Body of pancreas (tissue), 4 donors: ENCODE measurements at regions not wholly inside any gene's neighbourhood (a gene's known extent, or its start where the extent isn't known, plus 50 kb on each side); places are given as distances from the start of the nearest gene placed in this dataset.
"Not testable (repeated sequence)": the region's sequence is repeated elsewhere in the genome, so short reads cannot be mapped to it uniquely, and the experiment has no call there.

Experiments used
- ATAC-seq: fragments of 150-250 bp; one replicate; pipeline ENCODE4 v1.9.1; 2016
- DNase-seq, 4 donors: peaks; one replicate each; pipeline ENCODE4 v3.0.0-alpha.2; 2019
- H3K27ac ChIP-seq, 4 donors: fragments of 200-600 bp; sonication (generic); 1 replicate in 3 of 4; 2 replicates in 1 of 4; pipeline versions ENCODE4 v1.5.1 to v1.6.1; 2016 to 2019; ENCODE audit warnings: mild to moderate bottlenecking in 1 of 4, mixed read lengths in 1 of 4, moderate library complexity in 1 of 4
- H3K27me3 ChIP-seq, 2 donors: fragments of 200-600 bp; sonication (generic); one replicate each; pipeline ENCODE4 v1.6.0; 2016; ENCODE audit warnings: mild to moderate bottlenecking in 1 of 2
- H3K36me3 ChIP-seq, 2 donors: fragments of 200-600 bp; sonication (generic); replicated peaks in 1 of 2; 2 replicates each; pipeline ENCODE4 v1.5.1; 2016; ENCODE audit warnings: low read depth in 2 of 2; ENCODE audit not compliant: insufficient read depth in 1 of 2
- H3K4me1 ChIP-seq: fragments of 200-600 bp; sonication (generic); one replicate; pipeline ENCODE4 v1.6.0; 2016
- H3K4me3 ChIP-seq, 2 donors: fragments of 200-600 bp; sonication (generic); 1 replicate in 1 of 2; 2 replicates in 1 of 2; pipeline ENCODE4 v1.5.1; 2016 to 2019
- H3K9me3 ChIP-seq, 3 donors: fragments of 200-600 bp; sonication (generic); 1 replicate in 2 of 3; 2 replicates in 1 of 3; pipeline ENCODE4 v1.5.1; 2016
- POLR2A ChIP-seq, 3 donors: fragments of 450-650 bp; IDR thresholded peaks; one replicate each; pipeline ENCODE4 v1.6.1; 2016; ENCODE audit warnings: antibody characterized with exemption in 3 of 3, mild to moderate bottlenecking in 2 of 3
- WGBS, 2 donors: methylation state at CpG; one replicate each; pipeline ENCODE4 v1.1.5; 2017; 5-methylcytosine and 5-hydroxymethylcytosine counted together
- intact Hi-C: fragments of 100-400 bp; cut with DNase I; formaldehyde crosslinking; loops from one replicate; pipeline ENCODE4 v1.15.1; 2023
- TF ChIP-seq, protein P1 (sequence below), 7 experiments: fragments of 450-650 bp in 4 of 7; fragments of 200-600 bp in 3 of 7; sonication (generic) in 3 of 7; IDR thresholded peaks; one replicate each; pipeline ENCODE4 v1.5.1; 2016 to 2019; ENCODE audit warnings: antibody characterized with exemption in 7 of 7

GRCh38 chr2:117027646-117028045 lies 786.8 kb upstream of the DDX18 start:
- Histone ChIP-seq H3K27ac (no peak overlapping the region), H3K4me1 (no peaks in the 10 kb centered on the region), H3K9me3 (no peaks in the 10 kb centered on the region), H3K4me3 (no peak overlapping the region), H3K27me3 (no peaks in the 10 kb centered on the region), H3K36me3 (no peaks in the 10 kb centered on the region)
- DNase-seq: no peak
- no peak for ATAC-seq
- 69 to 79% methylated on average over 6 of the region's 6 CpGs for WGBS, 2 donors
- TF ChIP-seq, protein P1, sequence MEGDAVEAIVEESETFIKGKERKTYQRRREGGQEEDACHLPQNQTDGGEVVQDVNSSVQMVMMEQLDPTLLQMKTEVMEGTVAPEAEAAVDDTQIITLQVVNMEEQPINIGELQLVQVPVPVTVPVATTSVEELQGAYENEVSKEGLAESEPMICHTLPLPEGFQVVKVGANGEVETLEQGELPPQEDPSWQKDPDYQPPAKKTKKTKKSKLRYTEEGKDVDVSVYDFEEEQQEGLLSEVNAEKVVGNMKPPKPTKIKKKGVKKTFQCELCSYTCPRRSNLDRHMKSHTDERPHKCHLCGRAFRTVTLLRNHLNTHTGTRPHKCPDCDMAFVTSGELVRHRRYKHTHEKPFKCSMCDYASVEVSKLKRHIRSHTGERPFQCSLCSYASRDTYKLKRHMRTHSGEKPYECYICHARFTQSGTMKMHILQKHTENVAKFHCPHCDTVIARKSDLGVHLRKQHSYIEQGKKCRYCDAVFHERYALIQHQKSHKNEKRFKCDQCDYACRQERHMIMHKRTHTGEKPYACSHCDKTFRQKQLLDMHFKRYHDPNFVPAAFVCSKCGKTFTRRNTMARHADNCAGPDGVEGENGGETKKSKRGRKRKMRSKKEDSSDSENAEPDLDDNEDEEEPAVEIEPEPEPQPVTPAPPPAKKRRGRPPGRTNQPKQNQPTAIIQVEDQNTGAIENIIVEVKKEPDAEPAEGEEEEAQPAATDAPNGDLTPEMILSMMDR (IDR thresholded peaks at IDR 0.05): no peak
- no peak for TF ChIP-seq POLR2A (IDR thresholded peaks at IDR 0.05)
- intact Hi-C loops: no loop called here

DNA sequence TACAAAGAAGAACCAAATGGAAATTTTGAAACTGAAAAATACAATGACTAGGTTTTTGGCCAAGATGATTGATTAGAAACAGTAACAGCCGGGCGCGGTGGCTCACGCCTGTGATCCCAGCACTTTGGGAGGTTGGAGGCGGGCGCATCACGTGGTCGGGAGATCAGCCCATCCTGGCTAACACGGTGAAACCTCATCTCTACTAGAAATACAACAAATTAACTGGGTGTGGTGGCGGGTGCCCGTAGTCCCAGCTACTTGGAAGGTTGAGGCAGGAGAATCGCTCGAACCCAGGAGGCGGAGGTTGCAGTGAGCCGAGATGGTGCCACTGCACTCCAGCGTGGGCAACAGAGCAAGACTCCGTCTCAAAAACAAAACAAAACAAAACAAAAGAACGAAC lies 785.8 kb upstream of the DDX18 start:
- DNase-seq, H3K27me3 ChIP-seq, H3K4me3 ChIP-seq, H3K27ac ChIP-seq, H3K36me3 ChIP-seq, H3K9me3 ChIP-seq, ATAC-seq, intact Hi-C loops, H3K4me1 ChIP-seq: not testable (repeated sequence)
- WGBS, 2 donors: 80% methylated on average over 18 of the region's 18 CpGs

GRCh38 chr2:117055499-117056375 lies 758.8 kb upstream of the DDX18 start:
- 71 to 72% methylated on average over 48 to 55 of the region's 59 CpGs for WGBS, 2 donors
- intact Hi-C loops: no loop called here
- H3K4me3 ChIP-seq: no peak overlapping the region
- H3K36me3 ChIP-seq: no peaks in the 10 kb centered on the region
- no peaks in the 10 kb centered on the region for H3K9me3 ChIP-seq
- ATAC-seq (no peak), DNase-seq (no peak)
- no peaks in the 10 kb centered on the region for H3K4me1 ChIP-seq
- H3K27me3 ChIP-seq: no peaks in the 10 kb centered on the region
- no peak overlapping the region for H3K27ac ChIP-seq
- no peak for TF ChIP-seq POLR2A (IDR thresholded peaks at IDR 0.05)
- TF ChIP-seq, protein P1 (IDR thresholded peaks at IDR 0.05): no peak

DNA sequence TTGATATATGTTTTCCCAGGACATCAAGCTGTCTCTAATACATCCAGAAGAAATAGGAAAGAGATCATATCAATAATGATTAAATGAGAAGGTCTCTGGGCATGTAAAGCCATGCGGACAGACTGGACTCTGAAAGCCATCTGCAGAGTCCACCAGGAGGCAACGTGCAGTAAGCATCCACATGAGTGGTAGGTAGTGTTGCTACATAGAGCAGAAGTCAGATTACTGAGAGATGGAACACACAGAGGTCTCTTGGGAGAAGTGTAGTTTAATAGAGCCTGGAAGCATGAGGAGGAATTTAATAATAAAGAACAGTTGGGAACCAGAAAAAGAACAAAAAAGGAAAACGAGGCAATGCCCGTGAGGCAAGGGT lies 758.1 kb upstream of the DDX18 start:
- DNase-seq (no peak), ATAC-seq (no peak)
- Histone ChIP-seq H3K27ac (no peak overlapping the region), H3K36me3 (no peaks in the 10 kb centered on the region), H3K9me3 (no peaks in the 10 kb centered on the region), H3K27me3 (no peaks in the 10 kb centered on the region), H3K4me3 (no peak overlapping the region), H3K4me1 (no peaks in the 10 kb centered on the region)
- WGBS, 2 donors: 73 to 87% methylated on average over 4 of the region's 4 CpGs
- intact Hi-C loops: no loop called here
- TF ChIP-seq, protein P1 (IDR thresholded peaks at IDR 0.05): no peak
- no peak for TF ChIP-seq POLR2A (IDR thresholded peaks at IDR 0.05)

GRCh38 chr2:117057016-117057415 lies 757.5 kb upstream of the DDX18 start:
- intact Hi-C loops: no loop called here
- DNase-seq (no peak), ATAC-seq (no peak)
- H3K27ac ChIP-seq: no peak overlapping the region
- H3K27me3 ChIP-seq: no peaks in the 10 kb centered on the region
- 51 to 52% methylated on average over 3 of the region's 3 CpGs for WGBS, 2 donors
- no peak overlapping the region for H3K4me3 ChIP-seq
- H3K9me3 ChIP-seq: no peaks in the 10 kb centered on the region
- TF ChIP-seq, protein P1 (IDR thresholded peaks at IDR 0.05): no peak
- TF ChIP-seq POLR2A (IDR thresholded peaks at IDR 0.05): no peak
- no peaks in the 10 kb centered on the region for H3K36me3 ChIP-seq
- no peaks in the 10 kb centered on the region for H3K4me1 ChIP-seq
